HTR-8/SVneo (cell line): ENCODE measurements at regions not wholly inside any gene's neighbourhood (a gene's known extent, or its start where the extent isn't known, plus 50 kb on each side); places are given as distances from the start of the nearest gene placed in this dataset.
"Not testable (repeated sequence)": the region's sequence is repeated elsewhere in the genome, so short reads cannot be mapped to it uniquely, and the experiment has no call there.

Experiments used
- DNase-seq: peaks from one replicate; pipeline ENCODE4 v3.0.0; 2011; ENCODE audit warnings: low spot score, mixed read lengths; ENCODE audit not compliant: insufficient read length
- FAIRE-seq: peaks from 2 replicates; lab custom pipeline; 2011; peaks lifted over from hg19 to GRCh38; lab: Jason Lieb, UNC

DNA sequence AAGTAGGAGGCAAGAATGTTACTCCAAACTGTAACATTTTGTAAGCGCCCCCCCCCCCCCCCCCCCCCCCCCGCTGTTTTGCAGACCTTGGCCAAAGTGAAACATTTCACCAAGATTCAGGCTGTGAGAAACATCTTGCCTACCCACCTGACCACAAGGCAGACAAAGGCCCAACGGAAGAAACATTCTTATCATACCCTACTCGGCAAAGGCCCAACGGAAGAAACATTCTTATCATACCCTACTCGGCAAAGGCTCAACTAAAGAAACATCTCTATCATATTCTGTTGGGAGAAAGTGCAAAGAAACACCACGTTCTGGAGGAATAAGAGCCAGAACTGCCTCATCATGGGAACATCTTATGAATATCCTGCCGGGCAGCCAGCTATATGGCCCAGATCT lies 117.1 kb downstream of the JRKL start:
- FAIRE-seq: no peak
- DNase-seq: no peak

DNA sequence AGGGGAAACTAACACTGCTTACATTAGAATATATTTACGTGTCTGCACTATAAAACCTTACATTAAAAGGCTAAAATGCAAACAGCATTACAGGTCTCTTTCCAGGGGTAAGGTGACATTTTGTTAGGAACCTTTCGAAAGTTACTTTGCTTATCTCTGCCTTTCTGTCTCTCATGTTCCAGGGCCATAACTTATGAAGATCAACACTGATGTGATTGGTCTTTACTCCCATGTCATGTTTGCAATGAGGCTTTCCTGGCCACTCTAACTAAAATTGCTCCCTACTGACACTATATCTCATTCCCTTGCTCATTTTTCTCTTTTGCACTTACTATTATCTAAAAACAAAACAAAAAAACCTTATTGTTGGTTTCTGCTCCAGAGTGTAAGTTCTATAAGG lies 119.0 kb downstream of the JRKL start:
- FAIRE-seq (no peak), DNase-seq (no peak)

DNA sequence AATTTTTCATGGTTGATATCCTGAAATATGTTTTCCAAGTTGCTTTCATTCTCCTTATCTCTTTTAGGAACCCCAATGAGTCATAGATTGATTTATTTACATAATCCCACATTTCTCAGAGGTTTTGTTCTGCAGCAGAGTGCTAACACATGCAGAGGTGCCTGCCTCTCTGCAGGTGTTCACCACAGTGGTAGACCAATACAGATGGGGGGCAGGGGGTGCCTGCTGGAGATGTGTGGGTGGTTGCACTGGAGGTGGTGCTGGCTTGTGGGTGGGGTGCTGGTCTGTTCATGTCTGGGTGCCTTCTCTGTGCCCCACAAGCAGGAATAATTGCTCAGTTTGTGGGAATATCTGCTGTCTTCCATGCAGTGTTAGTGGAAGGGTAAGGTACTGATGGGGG lies 131.1 kb downstream of the JRKL start:
- no peak for FAIRE-seq
- no peak for DNase-seq

GRCh38 chr11:96523656-96524055 lies 133.8 kb downstream of the JRKL start:
- FAIRE-seq (no peak), DNase-seq (no peak)

DNA sequence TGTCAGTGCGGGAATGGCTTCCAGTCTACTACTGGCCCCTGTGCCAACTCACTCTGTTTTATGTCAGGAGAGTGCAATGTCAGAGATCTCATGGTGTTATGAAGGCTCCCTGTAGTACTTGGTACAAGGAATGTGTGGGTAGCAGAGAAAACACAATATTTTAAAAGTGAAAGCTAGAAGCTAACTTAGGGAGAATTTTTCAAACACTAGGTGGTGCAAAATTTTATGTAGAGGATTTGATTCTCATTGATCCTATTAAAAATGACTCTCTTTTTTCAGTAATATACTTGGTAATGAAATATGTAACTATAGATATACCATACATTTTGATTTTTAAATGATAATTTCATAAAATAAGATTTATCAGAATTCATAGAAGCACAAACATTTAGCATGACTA lies 134.7 kb downstream of the JRKL start:
- FAIRE-seq (no peak), DNase-seq (no peak)

DNA sequence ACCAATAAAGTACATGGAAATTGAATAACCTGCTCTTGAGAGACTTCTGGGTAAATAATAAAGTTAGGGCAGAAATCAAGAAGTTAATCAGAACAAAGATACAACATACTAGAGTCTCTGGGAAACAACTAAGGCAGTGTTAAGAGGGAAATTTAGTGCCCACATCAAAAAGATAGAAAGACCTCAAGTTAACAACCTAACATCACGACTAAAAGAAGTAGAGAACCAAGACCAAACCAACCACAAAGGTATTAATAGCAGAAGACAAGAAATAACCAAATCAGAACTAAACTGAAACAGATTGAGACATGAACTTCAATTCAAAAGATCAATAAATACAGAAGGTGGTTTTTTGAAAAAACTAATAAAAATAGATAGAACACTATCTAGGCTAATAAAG lies 140.7 kb downstream of the JRKL start:
- no peak for FAIRE-seq
- DNase-seq: no peak

- FAIRE-seq (no peak), DNase-seq (no peak)
Measured at GRCh38 chr11:96538104-96538503, 148.3 kb downstream of the JRKL start.

GRCh38 chr11:96538622-96539021 lies 148.8 kb downstream of the JRKL start:
- FAIRE-seq: no peak
- no peak for DNase-seq

DNA sequence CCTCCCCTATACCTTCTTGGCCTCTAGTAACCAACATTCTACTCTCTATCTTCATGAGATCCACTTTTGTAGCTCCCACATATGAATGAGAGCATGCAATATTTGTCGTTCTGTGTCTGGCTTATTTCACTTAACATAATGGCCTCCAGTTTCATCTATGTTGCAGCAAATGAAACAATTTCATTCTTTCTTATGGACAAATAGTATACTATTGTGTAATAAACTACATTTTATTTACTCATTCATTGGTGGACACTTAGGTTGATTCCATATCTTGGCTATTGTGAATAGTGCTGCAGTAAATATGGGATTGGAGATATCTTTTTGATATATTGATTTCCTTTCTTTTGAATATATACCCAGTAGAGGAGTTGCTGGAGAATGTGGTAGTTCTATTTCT lies 151.1 kb downstream of the JRKL start:
- DNase-seq (no peak), FAIRE-seq (no peak)

DNA sequence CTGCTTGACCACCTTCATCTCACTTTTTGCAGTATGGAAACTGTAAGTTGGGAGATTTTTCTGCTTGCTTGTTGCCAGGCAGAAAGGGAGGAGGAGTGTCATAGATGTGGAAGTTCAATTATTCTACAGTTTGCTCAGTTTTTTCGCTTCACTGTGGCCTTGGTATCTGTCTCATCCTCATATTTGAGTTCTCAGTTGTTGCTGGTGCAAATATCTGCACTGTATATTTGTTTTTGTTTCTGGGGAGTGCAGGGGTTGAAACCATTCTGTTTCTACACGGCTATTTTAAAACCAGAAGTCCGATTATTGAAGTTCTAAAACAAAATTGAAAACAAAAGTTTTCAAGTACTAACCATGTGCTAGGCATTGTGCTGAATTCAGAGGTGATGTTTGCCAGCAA lies 153.4 kb downstream of the JRKL start:
- DNase-seq (no peak), FAIRE-seq (no peak)

DNA sequence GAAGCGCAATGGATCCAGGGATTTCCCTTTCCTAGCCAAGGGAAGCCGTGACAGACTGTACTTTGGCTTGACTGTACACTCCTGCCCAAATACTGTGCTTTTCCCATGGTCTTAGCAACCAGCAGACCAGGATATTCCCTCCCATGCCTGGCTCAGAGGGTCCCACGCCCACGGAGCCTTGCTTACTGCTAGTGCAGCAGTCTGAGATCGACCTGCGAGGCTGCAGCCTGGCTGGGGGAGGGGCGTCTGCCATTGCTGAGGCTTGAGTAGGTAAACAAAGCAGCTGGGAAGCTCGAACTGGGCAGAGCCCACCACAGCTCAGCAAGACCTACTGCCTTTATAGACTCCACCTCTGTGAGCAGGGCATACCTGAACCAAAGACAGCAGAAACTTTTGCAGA lies 155.4 kb downstream of the JRKL start:
- not testable (repeated sequence) for FAIRE-seq

DNA sequence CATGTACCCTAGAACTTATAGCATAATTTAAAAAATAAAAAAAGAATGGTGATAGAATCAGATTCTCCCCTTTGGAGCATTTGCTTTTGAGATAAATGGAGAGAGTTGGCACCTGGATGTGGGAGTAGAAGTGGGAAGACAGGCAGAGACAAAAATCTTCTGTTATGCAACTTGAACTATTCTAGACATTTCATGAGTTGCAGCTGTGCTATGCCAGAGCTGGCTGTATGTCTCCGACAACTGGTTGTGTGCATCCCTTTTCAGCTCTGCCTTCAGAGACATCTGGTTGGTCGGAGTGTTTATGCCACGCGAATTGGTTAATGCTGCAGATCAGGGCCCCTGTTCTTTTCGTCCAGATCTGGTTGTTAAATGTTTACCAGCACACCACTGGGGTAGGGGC lies 161.3 kb downstream of the JRKL start:
- FAIRE-seq: no peak

More for the DNA sequence above, 155.4 kb downstream of the JRKL start:
- not testable (repeated sequence) for DNase-seq

GRCh38 chr11:96554236-96554820 lies 164.5 kb downstream of the JRKL start:
- DNase-seq (no peak), FAIRE-seq (no peak)

More for the DNA sequence above, 161.3 kb downstream of the JRKL start:
- DNase-seq: no peak

DNA sequence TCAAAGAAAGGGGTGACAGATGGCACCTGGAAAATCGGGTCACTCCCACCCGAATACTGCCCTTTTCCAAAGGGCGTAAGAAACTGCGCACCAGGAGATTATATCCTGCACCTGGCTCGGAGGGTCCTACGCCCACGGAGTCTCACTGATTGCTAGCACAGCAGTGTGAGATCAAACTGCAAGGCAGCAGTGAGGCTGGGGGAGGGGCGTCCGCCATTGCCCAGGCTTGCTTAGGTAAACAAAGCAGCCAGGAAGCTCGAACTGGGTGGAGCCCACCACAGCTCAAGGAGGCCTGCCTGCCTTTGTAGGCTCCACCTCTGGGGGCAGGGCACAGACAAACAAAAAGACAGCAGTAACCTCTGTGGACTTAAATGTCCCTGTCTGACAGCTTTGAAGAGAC lies 166.0 kb downstream of the JRKL start:
- not testable (repeated sequence) for FAIRE-seq, DNase-seq

DNA sequence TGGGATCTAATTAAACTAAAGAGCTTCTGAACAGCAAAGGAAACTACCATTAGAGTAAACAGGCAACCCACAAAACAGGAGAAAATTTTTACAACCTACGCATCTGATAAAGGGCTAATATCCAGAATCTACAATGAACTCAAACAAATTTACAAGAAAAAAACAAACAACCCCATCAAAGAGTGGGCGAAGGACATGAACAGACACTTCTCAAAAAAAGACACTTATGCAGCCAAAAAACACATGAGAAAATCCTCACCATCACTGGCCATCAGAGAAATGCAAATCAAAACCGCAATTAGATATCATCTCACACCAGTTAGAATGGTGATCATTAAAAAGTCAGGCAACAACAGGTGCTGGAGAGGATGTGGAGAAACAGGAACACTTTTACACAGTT lies 170.9 kb downstream of the JRKL start:
- not testable (repeated sequence) for FAIRE-seq, DNase-seq

DNA sequence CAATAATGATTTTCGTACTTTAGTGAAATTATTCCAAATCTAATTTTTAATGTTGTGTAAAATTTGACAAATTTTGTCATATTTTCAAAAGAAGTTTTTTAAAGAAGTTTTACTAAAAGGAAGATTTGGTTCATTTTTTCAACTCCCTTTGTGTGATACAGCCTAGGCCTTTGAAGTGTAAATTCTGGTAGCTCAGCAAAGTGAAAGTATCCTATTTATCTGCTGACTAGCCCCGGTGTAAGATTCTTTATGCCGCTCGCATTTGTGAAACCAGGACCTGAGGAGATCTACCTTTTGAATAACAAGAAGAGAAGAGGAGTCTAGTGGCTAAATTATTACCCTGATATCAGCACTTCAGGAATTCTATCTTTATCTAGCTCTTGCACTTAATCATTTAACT lies 177.4 kb downstream of the JRKL start:
- DNase-seq (no peak), FAIRE-seq (no peak)

GRCh38 chr11:96567667-96568066 lies 177.9 kb downstream of the JRKL start:
- FAIRE-seq (no peak), DNase-seq (no peak)

DNA sequence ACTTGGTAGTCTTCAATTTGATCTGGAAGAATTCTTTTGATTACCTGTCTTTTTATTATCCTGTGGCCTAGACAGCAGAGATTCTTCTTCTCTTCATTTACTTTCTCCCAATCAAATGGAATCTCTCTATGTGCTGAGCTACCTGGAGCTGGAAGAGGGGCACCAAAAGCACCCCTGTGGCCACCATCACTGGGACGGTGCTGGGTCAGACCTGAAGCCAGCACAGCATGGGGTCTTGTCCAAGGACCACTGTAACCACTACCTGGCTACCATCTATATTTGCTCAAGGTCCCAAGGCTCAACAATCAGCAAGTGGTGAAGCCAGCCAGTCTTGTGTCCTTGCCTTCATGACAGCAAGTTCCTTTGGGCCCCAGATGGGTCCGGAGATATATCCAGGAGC lies 186.6 kb downstream of the JRKL start:
- FAIRE-seq (no peak), DNase-seq (no peak)

DNA sequence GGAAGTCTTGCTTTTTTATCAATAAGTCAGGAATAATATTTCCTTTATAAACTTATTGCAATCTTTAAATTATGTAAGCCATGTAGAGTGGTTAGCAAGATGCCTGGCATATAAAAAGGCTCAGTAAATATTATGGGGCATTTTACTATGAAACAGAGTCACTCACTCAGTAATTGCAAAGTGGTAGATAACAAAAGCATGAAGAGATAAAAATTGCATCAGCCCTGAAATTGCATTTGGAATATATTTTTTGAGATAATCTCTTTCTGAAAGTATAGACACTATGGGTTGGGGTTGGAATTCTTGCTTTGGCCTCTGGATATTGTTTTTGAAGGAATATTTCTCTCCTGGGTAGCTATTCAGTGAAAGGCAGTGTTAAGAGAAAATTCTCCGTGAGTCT lies 188.6 kb downstream of the JRKL start:
- FAIRE-seq (no peak), DNase-seq (no peak)

DNA sequence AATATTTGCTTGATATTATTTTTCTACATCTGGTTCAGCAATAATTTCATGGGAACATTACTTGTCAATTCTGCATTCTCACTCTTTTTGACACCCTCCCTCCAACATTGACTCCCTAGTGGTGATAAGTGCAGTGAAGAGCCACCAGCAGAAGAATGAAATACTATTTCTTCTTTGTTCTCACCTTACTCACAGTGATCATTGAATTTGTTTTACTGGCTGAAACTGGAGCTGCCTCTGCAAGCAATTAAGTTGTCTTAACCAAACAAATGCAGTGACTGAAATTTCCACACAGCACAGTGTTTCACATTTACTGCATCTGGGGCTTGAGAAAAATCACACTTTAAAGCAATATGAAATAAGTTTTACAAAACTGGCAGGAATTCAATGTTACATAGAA lies 189.8 kb downstream of the JRKL start:
- FAIRE-seq: no peak

DNA sequence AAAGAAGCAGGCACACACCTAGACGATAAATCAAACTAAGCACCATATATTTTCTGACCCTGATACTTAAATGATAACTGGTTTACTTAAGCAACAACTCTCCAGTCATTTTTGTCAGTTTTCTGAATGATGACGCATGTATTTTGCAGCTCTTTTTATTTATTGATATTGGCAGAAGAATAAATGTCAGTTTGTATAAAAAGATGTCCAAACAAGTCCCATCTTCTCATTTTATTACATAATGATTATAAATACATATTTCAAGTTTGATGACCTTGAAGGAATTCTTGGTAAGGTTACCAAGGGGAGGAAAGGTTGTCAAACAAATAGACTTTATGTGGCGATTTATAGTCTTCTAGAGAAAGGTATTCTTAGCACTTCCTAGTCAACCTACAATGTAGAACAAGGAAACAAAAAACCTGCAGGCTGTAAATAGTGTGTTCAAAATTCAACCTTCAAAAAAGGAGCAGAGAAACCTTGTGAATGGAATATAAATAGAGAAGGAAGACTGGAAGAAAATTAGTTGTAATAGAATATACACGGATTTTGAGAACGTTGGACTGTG lies 190.7 kb downstream of the JRKL start:
- no peak for DNase-seq
- FAIRE-seq: no peak

More for the DNA sequence above, 189.8 kb downstream of the JRKL start:
- DNase-seq: no peak
